ENCODE measurements at regions not wholly inside any gene's neighbourhood (a gene's known extent, or its start where the extent isn't known, plus 50 kb on each side); places are given as distances from the start of the nearest gene placed in this dataset.

GRCh38 chr12:115811045-115811444 is 466.4 kb downstream of the MED13L start:
- TF ChIP-seq GATA2 (IDR thresholded peaks at IDR 0.05; ENCODE audit: insufficient read depth, insufficient read length, low read depth, low read length) (no peak), FOS (IDR thresholded peaks at IDR 0.05; ENCODE audit: borderline replicate concordance, insufficient read depth, low read length) (no peak), EZH2 (IDR thresholded peaks at IDR 0.05; ENCODE audit: borderline replicate concordance, low read depth, low read length, severe bottlenecking) (no peak), MAX (IDR thresholded peaks at IDR 0.05; ENCODE audit: insufficient read depth, insufficient read length) (no peak), POLR2A (IDR thresholded peaks at IDR 0.05; ENCODE audit: low read depth, low read length) (no peak), CTCF (IDR thresholded peaks at IDR 0.05; ENCODE audit: extremely low read depth in 1 of 2, insufficient read depth in 1 of 2, low read depth in 1 of 2, low read length in 2 of 2) (no peak), JUN (IDR thresholded peaks at IDR 0.05; ENCODE audit: borderline replicate concordance, insufficient read depth, insufficient read length, low read depth) (no peak), MYC (IDR thresholded peaks at IDR 0.05; ENCODE audit: low read depth, low read length) (no peak), POLR2AphosphoS5 (IDR thresholded peaks at IDR 0.05; ENCODE audit: insufficient read depth, low read depth, low read length) (no peak)
- Histone ChIP-seq H3K9me3 (replicated peaks; ENCODE audit: control insufficient read depth, insufficient read depth, low read length) (peaks cover 2% of the 10 kb centered on the region), H3K9ac (replicated peaks; ENCODE audit: extremely low read depth, insufficient read depth, low read length) (no peak overlapping the region), H3K9me1 (replicated peaks; ENCODE audit: control insufficient read depth, extremely low read depth, insufficient read depth, low read length) (no peaks in the 10 kb centered on the region), H3K27me3 (ENCODE audit: control insufficient read depth in 2 of 2, insufficient read depth in 2 of 2, low read length in 2 of 2) (no peaks in the 10 kb centered on the region), H3K79me2 (ENCODE audit: control insufficient read depth, insufficient read depth, low read length) (no peaks in the 10 kb centered on the region), H4K20me1 (replicated peaks; ENCODE audit: control insufficient read depth, extremely low read depth, insufficient read depth, low read length) (no peaks in the 10 kb centered on the region), H2AFZ (ENCODE audit: low read depth, low read length) (no peak overlapping the region), H3K36me3 (ENCODE audit: control insufficient read depth in 2 of 2, extremely low read depth in 1 of 2, insufficient read depth in 2 of 2, low read length in 2 of 2) (no peaks in the 10 kb centered on the region), H3K4me1 (ENCODE audit: control insufficient read depth, extremely low read depth, insufficient read depth, low read length) (no peaks in the 10 kb centered on the region), H3K27ac (ENCODE audit: insufficient read depth, low read depth, low read length) (no peak overlapping the region), H3K4me2 (ENCODE audit: insufficient read depth, low read length) (no peak overlapping the region), H3K4me3 (replicated peaks in 1 of 3; ENCODE audit: insufficient read depth in 1 of 3, low read depth in 1 of 3, low read length in 3 of 3) (no peak overlapping the region)
- intact Hi-C loops (cut with micrococcal nuclease) = no loop called here
- ChIA-PET POLR2A (no interaction called here), CTCF (no interaction called here)
- FAIRE-seq (no peak), DNase-seq (ENCODE audit: low read depth, low spot score) (no peak)
- BruUV-seq (replicated peaks) = no TSS peak
- dilution Hi-C loops (cut with MboI; ENCODE audit: extremely low pct_ligation_motif_present, low sequenced_read_pairs) = no loop called here

Data from endothelial cell of umbilical vein (primary cell).